Activated CD8-positive, alpha-beta memory T cell treated with anti-CD3 and anti-CD28 coated beads for 24 hours (primary cell): ENCODE measurements at regions not wholly inside any gene's neighbourhood (a gene's known extent, or its start where the extent isn't known, plus 50 kb on each side); places are given as distances from the start of the nearest gene placed in this dataset.
"Not testable (repeated sequence)": the region's sequence is repeated elsewhere in the genome, so short reads cannot be mapped to it uniquely, and the experiment has no call there.

Experiments used
- DNase-seq: peaks from one replicate; pipeline ENCODE4 v3.0.0-alpha.2; 2020

- DNase-seq, result no peak
Observed at GRCh38 chr3:153443961-153444360, 281.9 kb downstream of the RAP2B start.

- no peak for DNase-seq
Observed at GRCh38 chr3:153445817-153446216, 283.8 kb downstream of the RAP2B start.

GRCh38 chr3:153448151-153448829 is 286.3 kb downstream of the RAP2B start:
- DNase-seq, result no peak

GRCh38 chr3:153456833-153457545 is 295.0 kb downstream of the RAP2B start:
- no peak for DNase-seq

GRCh38 chr3:153458881-153459280 is 296.9 kb downstream of the RAP2B start:
- DNase-seq, result no peak

GRCh38 chr3:153462545-153462944 is 300.5 kb downstream of the RAP2B start:
- DNase-seq, result no peak

GRCh38 chr3:153463895-153464294 is 301.9 kb downstream of the RAP2B start:
- DNase-seq, result no peak

GRCh38 chr3:153469162-153469561 is 307.1 kb downstream of the RAP2B start:
- no peak for DNase-seq

GRCh38 chr3:153484842-153485241 is 322.8 kb downstream of the RAP2B start:
- DNase-seq, result no peak

GRCh38 chr3:153495422-153495821 is 333.4 kb downstream of the RAP2B start:
- DNase-seq, result no peak

- DNase-seq, result no peak
Observed at GRCh38 chr3:153502682-153503081, 340.7 kb downstream of the RAP2B start.

GRCh38 chr3:153503873-153504272 is 341.8 kb downstream of the RAP2B start:
- no peak for DNase-seq

GRCh38 chr3:153506205-153506604 is 344.2 kb downstream of the RAP2B start:
- not testable (repeated sequence) for DNase-seq

GRCh38 chr3:153506686-153507085 is 344.7 kb downstream of the RAP2B start:
- not testable (repeated sequence) for DNase-seq

GRCh38 chr3:153513236-153513635 is 351.2 kb downstream of the RAP2B start:
- DNase-seq, result no peak

GRCh38 chr3:153528473-153528872 is 366.4 kb downstream of the RAP2B start:
- no peak for DNase-seq

- no peak for DNase-seq
Observed at GRCh38 chr3:153539263-153539662, 377.2 kb downstream of the RAP2B start.

- DNase-seq, result no peak
Observed at GRCh38 chr3:153545471-153545870, 383.4 kb downstream of the RAP2B start.

GRCh38 chr3:153547970-153548369 is 385.9 kb downstream of the RAP2B start:
- DNase-seq, result no peak

GRCh38 chr3:153549686-153550085 is 387.7 kb downstream of the RAP2B start:
- DNase-seq, result not testable (repeated sequence)

GRCh38 chr3:153551536-153552285 is 389.7 kb downstream of the RAP2B start:
- DNase-seq, result no peak

GRCh38 chr3:153552887-153553604 is 391.0 kb downstream of the RAP2B start:
- no peak for DNase-seq

- no peak for DNase-seq
Observed at GRCh38 chr3:153553605-153553945, 391.5 kb downstream of the RAP2B start.
